H1 (cell line): ENCODE measurements at regions not wholly inside any gene's neighbourhood (a gene's known extent, or its start where the extent isn't known, plus 50 kb on each side); places are given as distances from the start of the nearest gene placed in this dataset.

Experiments
- CTCF ChIA-PET: fragments of 300-600 bp; sonication (Branson Sonifier 250); formaldehyde crosslinking; loops from one replicate; lab custom pipeline; 2021; ENCODE audit not compliant: partially characterized antibody; lab: Charles Lee
- POLR2A ChIA-PET: fragments of 300-600 bp; sonication (Branson Sonifier 250); formaldehyde crosslinking; loops from one replicate; lab custom pipeline; 2021; ENCODE audit warnings: inconsistent platforms; ENCODE audit not compliant: partially characterized antibody; lab: Charles Lee
- DNase-seq, 2 experiments: peaks; one replicate each; pipeline versions ENCODE4 v3.0.0 to v3.0.0-alpha.2; 2010 to 2022; ENCODE audit warnings: low spot score in 2 of 2, low read depth in 1 of 2, mixed read lengths in 1 of 2
- FAIRE-seq: peaks from 2 replicates; lab custom pipeline; 2011; peaks lifted over from hg19 to GRCh38; lab: Jason Lieb, UNC
- H2AFZ ChIP-seq: 2 replicates; pipeline ENCODE4 v1.8.1; 2012; ENCODE audit warnings: low read length, inconsistent platforms
- H2AK5ac ChIP-seq: 2 replicates; pipeline ENCODE4 v1.6.1; 2013; ENCODE audit warnings: low read depth, low read length
- H2BK120ac ChIP-seq: replicated peaks from 2 replicates; pipeline ENCODE3; 2013; ENCODE audit warnings: low read depth, low read length, inconsistent platforms
- H2BK12ac ChIP-seq: 2 replicates; pipeline ENCODE4 v1.6.1; 2013; ENCODE audit warnings: low read depth, low read length
- H2BK15ac ChIP-seq: 2 replicates; pipeline ENCODE4 v1.6.1; 2013; ENCODE audit warnings: low read length
- H2BK20ac ChIP-seq: 2 replicates; pipeline ENCODE4 v1.6.1; 2013; ENCODE audit warnings: low read length
- H2BK5ac ChIP-seq: 2 replicates; pipeline ENCODE4 v1.6.1; 2013; ENCODE audit warnings: low read depth, low read length
- H3K14ac ChIP-seq: 2 replicates; pipeline ENCODE4 v1.6.1; 2013; ENCODE audit warnings: inconsistent platforms; ENCODE audit not compliant: insufficient read length
- H3K18ac ChIP-seq: 2 replicates; pipeline ENCODE4 v1.6.1; 2013; ENCODE audit warnings: low read length; ENCODE audit errors: extremely low read depth
- H3K23ac ChIP-seq: 2 replicates; pipeline ENCODE4 v1.6.1; 2013; ENCODE audit warnings: inconsistent platforms; ENCODE audit not compliant: insufficient read length
- H3K23me2 ChIP-seq: 2 replicates; pipeline ENCODE4 v1.6.1; 2013; ENCODE audit warnings: low read depth, low read length
- H3K27ac ChIP-seq: 2 replicates; pipeline ENCODE4 v1.6.1; 2011; ENCODE audit warnings: low read depth, low read length, inconsistent platforms
- H3K27me3 ChIP-seq, 4 experiments: replicated peaks in 1 of 4; 1 replicate in 1 of 4; 2 replicates in 3 of 4; pipeline versions ENCODE4 v1.6.1 to v1.8.1; 2011 to 2013; ENCODE audit warnings: low read length in 3 of 4, mild to moderate bottlenecking in 3 of 4, inconsistent platforms in 2 of 4, mixed read lengths in 2 of 4, moderate library complexity in 1 of 4; ENCODE audit not compliant: control insufficient read depth in 3 of 4, insufficient read depth in 3 of 4; ENCODE audit errors: extremely low read depth in 1 of 4
- H3K36me3 ChIP-seq, 4 experiments: 2 replicates each; pipeline versions ENCODE4 v1.6.1 to v1.8.1; 2011 to 2013; ENCODE audit warnings: mild to moderate bottlenecking in 4 of 4, low read length in 3 of 4, moderate library complexity in 2 of 4, control low read depth in 1 of 4, inconsistent platforms in 1 of 4; ENCODE audit not compliant: insufficient read depth in 4 of 4, control insufficient read depth in 2 of 4
- H3K4ac ChIP-seq: replicated peaks from 2 replicates; pipeline ENCODE3; 2013; ENCODE audit warnings: low read length, low read depth, mixed read lengths, inconsistent platforms; ENCODE audit not compliant: insufficient read length
- H3K4me1 ChIP-seq, 4 experiments: replicated peaks in 1 of 4; 1 replicate in 1 of 4; 2 replicates in 3 of 4; pipeline versions ENCODE4 v1.6.1 to v1.8.1; 2011 to 2013; ENCODE audit warnings: low read length in 3 of 4, inconsistent platforms in 2 of 4, mixed read lengths in 1 of 4; ENCODE audit not compliant: insufficient read depth in 4 of 4, control insufficient read depth in 3 of 4
- H3K4me2 ChIP-seq, 2 experiments: 2 replicates each; pipeline versions ENCODE4 v1.6.1 to v1.8.1; 2011 to 2013; ENCODE audit warnings: low read depth in 2 of 2, low read length in 2 of 2, control low read depth in 1 of 2, inconsistent platforms in 1 of 2, mild to moderate bottlenecking in 1 of 2; ENCODE audit not compliant: insufficient read depth in 1 of 2
- H3K4me3 ChIP-seq, 4 experiments: fragments of 200-600, 300-600 bp in 1 of 4; sonication (generic), shearing (Covaris generic), sonication (Bioruptor Twin) in 1 of 4; 2 replicates each; pipeline versions ENCODE4 v1.5.1 to v1.8.1; 2011 to 2016; ENCODE audit warnings: low read length in 4 of 4, low read depth in 3 of 4, control low read depth in 2 of 4, inconsistent platforms in 2 of 4, mild to moderate bottlenecking in 2 of 4, mixed read lengths in 1 of 4, moderate library complexity in 1 of 4; ENCODE audit not compliant: insufficient read depth in 2 of 4; ENCODE audit errors: extremely low read depth in 1 of 4
- H3K56ac ChIP-seq: replicated peaks from 2 replicates; pipeline ENCODE3; 2013; ENCODE audit warnings: low read depth, mild to moderate bottlenecking, mixed read lengths, low read length, inconsistent platforms; ENCODE audit not compliant: insufficient read length
- H3K79me1 ChIP-seq: 2 replicates; pipeline ENCODE4 v1.6.1; 2013; ENCODE audit warnings: low read depth, low read length, control low read depth
- H3K79me2 ChIP-seq, 2 experiments: 2 replicates each; pipeline versions ENCODE4 v1.6.1 to v1.8.1; 2012 to 2013; ENCODE audit warnings: low read length in 2 of 2, mild to moderate bottlenecking in 2 of 2, inconsistent platforms in 1 of 2; ENCODE audit not compliant: insufficient read depth in 2 of 2, control insufficient read depth in 1 of 2
- H3K9ac ChIP-seq, 4 experiments: replicated peaks in 1 of 4; 1 replicate in 1 of 4; 2 replicates in 3 of 4; pipeline versions ENCODE4 v1.6.1 to v1.8.1; 2011 to 2013; ENCODE audit warnings: low read depth in 3 of 4, low read length in 3 of 4, control low read depth in 2 of 4, mild to moderate bottlenecking in 2 of 4, moderate library complexity in 2 of 4, inconsistent platforms in 1 of 4; ENCODE audit errors: extremely low read depth in 1 of 4
- H3K9me3 ChIP-seq, 2 experiments: 2 replicates each; pipeline versions ENCODE4 v1.6.1 to v1.8.1; 2012 to 2013; ENCODE audit warnings: mild to moderate bottlenecking in 2 of 2, moderate library complexity in 2 of 2, control low read depth in 1 of 2, inconsistent platforms in 1 of 2, low read depth in 1 of 2, low read length in 1 of 2, mixed read lengths in 1 of 2; ENCODE audit not compliant: insufficient read depth in 2 of 2
- H4K20me1 ChIP-seq, 2 experiments: replicated peaks in 1 of 2; 2 replicates each; pipeline versions ENCODE3 to v1.8.1; 2011 to 2013; ENCODE audit warnings: inconsistent platforms in 2 of 2, low read length in 2 of 2, mild to moderate bottlenecking in 1 of 2; ENCODE audit not compliant: insufficient read depth in 2 of 2, control insufficient read depth in 1 of 2
- H4K5ac ChIP-seq: 2 replicates; pipeline ENCODE4 v1.6.1; 2013; ENCODE audit warnings: low read length, low read depth, mixed read lengths, inconsistent platforms; ENCODE audit not compliant: insufficient read length
- H4K8ac ChIP-seq: 2 replicates; pipeline ENCODE4 v1.8.0; 2013; ENCODE audit warnings: mild to moderate bottlenecking, moderate library complexity, low read length, inconsistent platforms; ENCODE audit not compliant: insufficient read depth; ENCODE audit errors: extremely low read depth
- H4K91ac ChIP-seq: replicated peaks from 2 replicates; pipeline ENCODE3; 2013; ENCODE audit warnings: low read length, mixed read lengths, inconsistent platforms; ENCODE audit not compliant: insufficient read length
- BACH1 ChIP-seq: IDR thresholded peaks from 2 replicates; pipeline ENCODE4 v1.6.1; 2012; ENCODE audit warnings: low read length, improper control_type of control experiment
- GABPA ChIP-seq: IDR thresholded peaks from 2 replicates; pipeline ENCODE4 v1.6.1; 2011; ENCODE audit warnings: mild to moderate bottlenecking, low read length, moderate library complexity, borderline replicate concordance; ENCODE audit not compliant: insufficient read depth
- NRF1 ChIP-seq: IDR thresholded peaks from 2 replicates; pipeline ENCODE4 v1.6.1; 2011; ENCODE audit warnings: mild to moderate bottlenecking, low read depth, low read length, improper control_type of control experiment
- RAD21 ChIP-seq, 2 experiments: IDR thresholded peaks in 1 of 2; conservative IDR thresholded peaks in 1 of 2; 2 replicates each; pipeline ENCODE4 v1.6.1; 2011; ENCODE audit warnings: low read depth in 2 of 2, low read length in 2 of 2, improper control_type of control experiment in 1 of 2, inconsistent platforms in 1 of 2, mild to moderate bottlenecking in 1 of 2, moderate library complexity in 1 of 2
- SIRT6 ChIP-seq: IDR thresholded peaks from one replicate; pipeline ENCODE4 v1.7.1; 2012; ENCODE audit warnings: low read length, inconsistent platforms
- SP2 ChIP-seq: IDR thresholded peaks from 2 replicates; pipeline ENCODE4 v1.6.1; 2012; ENCODE audit warnings: mild to moderate bottlenecking, low read length, inconsistent platforms
- TAF7 ChIP-seq: optimal IDR thresholded peaks from 2 replicates; pipeline ENCODE3; 2011; ENCODE audit warnings: low read depth, mild to moderate bottlenecking, inconsistent platforms, low read length, moderate library complexity, borderline replicate concordance
- TBP ChIP-seq: IDR thresholded peaks from 2 replicates; pipeline ENCODE4 v1.6.1; 2011; ENCODE audit warnings: low read depth, low read length, improper control_type of control experiment
- TCF12 ChIP-seq: IDR thresholded peaks from 2 replicates; pipeline ENCODE4 v1.6.1; 2011; ENCODE audit warnings: low read depth, mild to moderate bottlenecking, low read length
- WGBS, 2 experiments: shearing (Covaris generic) in 1 of 2; methylation state at CpG; one replicate each; pipeline versions ENCODE4 v1.1.6 to v1.1.7; 2013 to 2015; ENCODE audit warnings: low lambda C conversion rate in 2 of 2, mixed read lengths in 2 of 2, inconsistent platforms in 1 of 2, low coverage in 1 of 2, missing lambda C conversion rate in 1 of 2; ENCODE audit not compliant: insufficient replicate concordance in 2 of 2, insufficient coverage in 1 of 2, insufficient read length in 1 of 2; ENCODE audit errors: extremely low coverage in 1 of 2, missing lambda C conversion rate in 1 of 2; 5-methylcytosine and 5-hydroxymethylcytosine counted together
- TF ChIP-seq, protein P1 (sequence below): IDR thresholded peaks from 2 replicates; pipeline ENCODE4 v1.6.1; 2012; ENCODE audit warnings: inconsistent platforms

DNA sequence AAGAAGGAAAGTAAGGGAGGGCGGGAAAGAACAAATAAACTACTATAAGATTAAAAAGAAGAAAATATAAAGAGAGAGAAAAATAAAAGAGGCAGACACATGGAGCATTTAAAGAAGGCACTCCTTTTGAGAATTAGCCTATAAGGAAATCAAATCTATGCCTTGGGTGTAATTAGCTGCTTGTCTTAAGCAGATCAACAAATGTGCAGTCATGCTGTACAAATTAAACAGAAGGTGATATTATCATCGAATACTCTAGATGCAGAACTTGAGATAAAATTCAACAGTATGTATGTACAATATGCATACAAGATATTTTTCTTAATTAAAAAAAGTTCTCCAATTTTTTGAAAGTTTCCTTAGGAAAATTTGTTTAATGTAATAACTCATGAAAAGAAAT lies 623.0 kb upstream of the CHORDC1 start:
- H4K91ac ChIP-seq, result no peak overlapping the region
- no peaks in the 10 kb centered on the region for H3K4me1 ChIP-seq
- H3K4ac ChIP-seq, result no peak overlapping the region
- H3K18ac ChIP-seq, result no peak overlapping the region
- H3K27ac ChIP-seq, result no peak overlapping the region
- H3K4me3 ChIP-seq, result no peak overlapping the region
- no peaks in the 10 kb centered on the region for H4K20me1 ChIP-seq
- no peaks in the 10 kb centered on the region for H3K27me3 ChIP-seq
- H3K9ac ChIP-seq, result no peak overlapping the region
- no peak overlapping the region for H3K56ac ChIP-seq
- no peaks in the 10 kb centered on the region for H3K36me3 ChIP-seq
- no peaks in the 10 kb centered on the region for H3K79me1 ChIP-seq
- no peak overlapping the region for H4K8ac ChIP-seq
- no peak overlapping the region for H4K5ac ChIP-seq
- CTCF ChIA-PET, result no interaction called here
- POLR2A ChIA-PET, result no interaction called here
- H3K23ac ChIP-seq, result no peak overlapping the region
- FAIRE-seq, result no peak
- H2AK5ac ChIP-seq, result no peak overlapping the region
- no peak overlapping the region for H2BK5ac ChIP-seq
- H3K23me2 ChIP-seq, result no peaks in the 10 kb centered on the region
- no peak overlapping the region for H3K14ac ChIP-seq
- no peak overlapping the region for H2BK12ac ChIP-seq
- no peak overlapping the region for H2BK120ac ChIP-seq
- H2BK20ac ChIP-seq, result no peak overlapping the region
- no peak overlapping the region for H3K4me2 ChIP-seq
- no peaks in the 10 kb centered on the region for H3K79me2 ChIP-seq
- WGBS, 2 experiments, result 92% methylated on average over 2 of the region's 2 CpGs; no CpG with 5 or more reads in 1 of the 2 experiments
- no peak overlapping the region for H2AFZ ChIP-seq
- DNase-seq, result no peak
- H3K9me3 ChIP-seq, result no peaks in the 10 kb centered on the region
- no peak overlapping the region for H2BK15ac ChIP-seq
- no peak for TF ChIP-seq TAF7
- no peak for TF ChIP-seq SP2
- TF ChIP-seq RAD21 (IDR thresholded peaks at IDR 0.05 in 1 of 2, conservative IDR thresholded peaks at IDR 0.05 in 1 of 2; ENCODE audit: low read depth in 2 of 2, low read length in 2 of 2), result no peak
- no peak for TF ChIP-seq TBP
- no peak for TF ChIP-seq NRF1
- no peak for TF ChIP-seq BACH1
- TF ChIP-seq TCF12, result no peak
- no peak for TF ChIP-seq SIRT6
- TF ChIP-seq GABPA, result no peak
- TF ChIP-seq, protein P1, sequence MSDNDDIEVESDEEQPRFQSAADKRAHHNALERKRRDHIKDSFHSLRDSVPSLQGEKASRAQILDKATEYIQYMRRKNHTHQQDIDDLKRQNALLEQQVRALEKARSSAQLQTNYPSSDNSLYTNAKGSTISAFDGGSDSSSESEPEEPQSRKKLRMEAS, result no peak
